Skeletal muscle tissue (tissue), 3 donors: ENCODE measurements at regions not wholly inside any gene's neighbourhood (a gene's known extent, or its start where the extent isn't known, plus 50 kb on each side); places are given as distances from the start of the nearest gene placed in this dataset.

Experiments used
- H3K27ac ChIP-seq: one replicate; pipeline ENCODE4 v1.7.0; 2013; ENCODE audit warnings: mild to moderate bottlenecking, low read depth, low read length, inconsistent platforms
- H3K27me3 ChIP-seq, 3 donors: one replicate each; pipeline ENCODE4 v1.7.0; 2013; ENCODE audit warnings: low read length in 3 of 3; ENCODE audit not compliant: control insufficient read depth in 3 of 3, insufficient read depth in 3 of 3
- H3K36me3 ChIP-seq, 3 donors: one replicate each; pipeline ENCODE4 v1.7.0; 2013; ENCODE audit warnings: low read length in 3 of 3; ENCODE audit not compliant: control insufficient read depth in 3 of 3, insufficient read depth in 3 of 3
- H3K4me1 ChIP-seq, 3 donors: one replicate each; pipeline ENCODE4 v1.7.0; 2013; ENCODE audit warnings: low read length in 3 of 3, mild to moderate bottlenecking in 3 of 3; ENCODE audit not compliant: control insufficient read depth in 3 of 3, insufficient read depth in 3 of 3
- H3K4me3 ChIP-seq, 3 donors: one replicate each; pipeline ENCODE4 v1.7.0; 2013; ENCODE audit warnings: low read length in 3 of 3
- H3K9ac ChIP-seq, 3 donors: one replicate each; pipeline ENCODE4 v1.7.0; 2013; ENCODE audit warnings: low read length in 3 of 3, mild to moderate bottlenecking in 3 of 3, moderate library complexity in 2 of 3, low read depth in 1 of 3
- H3K9me3 ChIP-seq, 3 donors: one replicate each; pipeline ENCODE4 v1.7.0; 2013; ENCODE audit warnings: low read length in 3 of 3; ENCODE audit not compliant: control insufficient read depth in 3 of 3
- donor health status: Osteomylitis.

GRCh38 chr5:89901983-89902382, 507.6 kb downstream of the CETN3 start:
- Histone ChIP-seq H3K4me1 (peaks cover 0 to 3% (median 2%) of the 10 kb centered on the region in 3 donors), H3K9ac (peak overlapping the region in 1 of 3 donors; percentile 26), H3K4me3 (peak overlapping the region; percentile 16 to 65 (median 61)), H3K27me3 (no peaks in the 10 kb centered on the region), H3K27ac (peak overlapping the region; percentile 65), H3K36me3 (no peaks in the 10 kb centered on the region), H3K9me3 (peaks cover 0 to 3% (median 0%) of the 10 kb centered on the region in 3 donors)

DNA sequence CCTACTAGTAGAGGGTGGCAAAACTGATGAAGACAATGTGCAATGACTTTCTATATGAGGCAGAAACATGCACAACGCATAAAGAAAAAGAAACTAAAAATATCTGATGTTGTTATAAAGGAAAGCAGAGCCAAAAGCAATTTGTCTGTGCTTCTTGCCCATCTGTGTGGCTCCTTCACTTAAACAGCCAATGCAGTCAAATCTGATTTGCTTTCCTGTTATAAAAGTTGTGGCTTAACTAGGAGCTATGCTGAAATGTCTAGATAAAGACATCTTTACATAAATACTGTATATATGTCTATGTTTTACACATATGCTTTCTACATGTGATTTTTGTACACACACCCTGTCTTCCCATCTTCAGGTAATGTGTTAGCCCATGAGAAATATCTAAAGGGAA, 508.2 kb downstream of the CETN3 start:
- peak overlapping the region; percentile 65 for H3K27ac ChIP-seq
- H3K9me3 ChIP-seq, result peaks cover 0 to 3% (median 0%) of the 10 kb centered on the region in 3 donors
- no peak overlapping the region for H3K9ac ChIP-seq
- H3K4me1 ChIP-seq, result peaks cover 0 to 3% (median 2%) of the 10 kb centered on the region in 3 donors
- H3K27me3 ChIP-seq, result no peaks in the 10 kb centered on the region
- no peaks in the 10 kb centered on the region for H3K36me3 ChIP-seq
- H3K4me3 ChIP-seq, result peak overlapping the region in 1 of 3 donors; percentile 65

DNA sequence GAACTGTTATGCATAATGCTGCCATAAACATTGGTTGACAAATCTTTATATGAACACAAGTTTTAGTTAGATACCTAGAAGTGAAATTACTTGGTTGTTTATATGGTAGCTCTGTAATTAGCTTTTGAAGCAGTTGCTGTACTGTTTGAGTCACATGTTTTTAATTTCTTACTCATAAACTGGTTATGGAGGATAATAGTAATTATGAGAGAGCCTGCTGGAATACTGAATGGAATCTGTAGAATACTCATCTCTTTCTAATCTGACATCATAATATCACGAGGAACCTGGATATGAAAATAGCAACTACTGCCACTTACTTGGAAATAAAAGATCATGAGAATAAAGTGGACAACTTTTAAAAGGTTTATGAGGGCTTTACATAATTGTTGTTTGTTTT, 509.2 kb downstream of the CETN3 start:
- H3K4me3 ChIP-seq, result no peak overlapping the region
- H3K4me1 ChIP-seq, result peaks cover 0 to 3% (median 2%) of the 10 kb centered on the region in 3 donors
- H3K27ac ChIP-seq, result no peak overlapping the region

GRCh38 chr5:89899559-89899958, 510.0 kb downstream of the CETN3 start:
- Histone ChIP-seq H3K27ac (no peak overlapping the region), H3K27me3 (no peaks in the 10 kb centered on the region), H3K9me3 (peaks cover 0 to 8% (median 0%) of the 10 kb centered on the region in 3 donors), H3K4me1 (peaks cover 0 to 3% (median 2%) of the 10 kb centered on the region in 3 donors), H3K4me3 (no peak overlapping the region), H3K9ac (no peak overlapping the region), H3K36me3 (no peaks in the 10 kb centered on the region)

More for the DNA sequence above, 509.2 kb downstream of the CETN3 start:
- Histone ChIP-seq H3K36me3 (no peaks in the 10 kb centered on the region), H3K9me3 (peaks cover 0 to 8% (median 0%) of the 10 kb centered on the region in 3 donors), H3K27me3 (no peaks in the 10 kb centered on the region), H3K9ac (no peak overlapping the region)

GRCh38 chr5:89893546-89893945, 516.0 kb downstream of the CETN3 start:
- Histone ChIP-seq H3K4me3 (no peak overlapping the region), H3K9me3 (peaks cover 0 to 15% (median 0%) of the 10 kb centered on the region in 3 donors), H3K27me3 (no peaks in the 10 kb centered on the region), H3K27ac (no peak overlapping the region), H3K9ac (no peak overlapping the region), H3K36me3 (no peaks in the 10 kb centered on the region), H3K4me1 (no peaks in the 10 kb centered on the region)

DNA sequence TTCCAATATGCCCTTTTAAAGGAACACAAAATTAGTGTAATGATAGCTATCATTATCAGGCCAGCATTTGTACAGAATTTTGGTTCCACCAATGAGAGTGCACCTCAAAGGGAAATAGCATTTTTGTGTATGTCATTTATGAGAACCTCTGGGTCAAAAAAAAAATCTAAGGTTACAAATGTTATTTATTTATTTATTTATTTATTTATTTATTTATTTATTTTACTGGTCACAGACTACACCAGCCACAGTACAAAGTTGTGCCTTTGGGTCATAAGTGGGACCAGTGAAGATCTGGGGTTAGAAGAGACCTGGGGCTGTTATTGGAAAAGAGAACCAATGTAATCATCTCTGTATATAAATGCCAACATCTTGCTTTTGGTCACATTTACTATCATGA, 523.9 kb downstream of the CETN3 start:
- Histone ChIP-seq H3K4me3 (no peak overlapping the region), H3K9me3 (no peaks in the 10 kb centered on the region), H3K27me3 (no peaks in the 10 kb centered on the region), H3K4me1 (no peaks in the 10 kb centered on the region), H3K27ac (no peak overlapping the region), H3K9ac (no peak overlapping the region), H3K36me3 (no peaks in the 10 kb centered on the region)

- no peaks in the 10 kb centered on the region for H3K27me3 ChIP-seq
- no peaks in the 10 kb centered on the region for H3K36me3 ChIP-seq
- H3K9ac ChIP-seq, result no peak overlapping the region
- no peak overlapping the region for H3K4me3 ChIP-seq
- H3K4me1 ChIP-seq, result no peaks in the 10 kb centered on the region
- H3K9me3 ChIP-seq, result no peaks in the 10 kb centered on the region
- no peak overlapping the region for H3K27ac ChIP-seq
Measured at GRCh38 chr5:89883967-89884366, 525.6 kb downstream of the CETN3 start.

- Histone ChIP-seq H3K9me3 (no peaks in the 10 kb centered on the region), H3K9ac (no peak overlapping the region), H3K4me1 (no peaks in the 10 kb centered on the region), H3K36me3 (no peaks in the 10 kb centered on the region), H3K27ac (no peak overlapping the region), H3K27me3 (no peaks in the 10 kb centered on the region), H3K4me3 (no peak overlapping the region)
Measured at GRCh38 chr5:89878140-89879132, 531.1 kb downstream of the CETN3 start.

- Histone ChIP-seq H3K9me3 (no peaks in the 10 kb centered on the region), H3K27ac (no peak overlapping the region), H3K9ac (peak overlapping the region in 2 of 3 donors; percentile 12 to 40), H3K4me3 (peak overlapping the region in 1 of 3 donors; percentile 5), H3K27me3 (no peaks in the 10 kb centered on the region), H3K4me1 (peaks cover 0 to 2% (median 2%) of the 10 kb centered on the region in 3 donors), H3K36me3 (no peaks in the 10 kb centered on the region)
Measured at GRCh38 chr5:89871906-89872305, 537.6 kb downstream of the CETN3 start.

DNA sequence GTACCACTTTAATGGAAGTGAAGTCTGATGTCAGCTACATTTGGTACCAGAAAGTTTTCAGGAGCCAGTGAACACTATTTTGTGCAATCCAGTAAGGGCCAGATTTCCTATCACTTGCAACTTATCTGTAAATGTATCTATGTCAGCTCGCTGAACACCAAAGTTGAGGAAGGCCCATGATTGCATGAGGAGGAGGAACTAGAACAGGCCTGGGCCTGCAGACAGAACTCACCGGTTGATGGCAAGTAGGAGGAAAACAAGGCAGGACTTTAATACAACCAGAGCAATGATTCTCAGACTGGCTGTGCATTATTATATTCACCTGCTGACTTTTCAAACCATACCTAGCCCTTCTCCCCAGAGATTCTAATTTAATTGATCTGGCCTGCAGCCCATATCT, 540.2 kb downstream of the CETN3 start:
- H3K9ac ChIP-seq, result no peak overlapping the region
- H3K9me3 ChIP-seq, result no peaks in the 10 kb centered on the region
- H3K36me3 ChIP-seq, result no peaks in the 10 kb centered on the region
- no peaks in the 10 kb centered on the region for H3K27me3 ChIP-seq
- no peak overlapping the region for H3K27ac ChIP-seq
- H3K4me1 ChIP-seq, result peaks cover 0 to 2% (median 2%) of the 10 kb centered on the region in 3 donors
- no peak overlapping the region for H3K4me3 ChIP-seq
